Neural cell (in vitro differentiated cells): ENCODE measurements at regions not wholly inside any gene's neighbourhood (a gene's known extent, or its start where the extent isn't known, plus 50 kb on each side); places are given as distances from the start of the nearest gene placed in this dataset.

Source experiments
- CTCF ChIP-seq: fragments of 450-650 bp; IDR thresholded peaks from 2 replicates; pipeline ENCODE4 v1.5.1; 2014; ENCODE audit warnings: antibody characterized with exemption, mild to moderate bottlenecking, moderate library complexity; ENCODE audit not compliant: poor library complexity, severe bottlenecking
- EP300 ChIP-seq: fragments of 450-650 bp; conservative IDR thresholded peaks from 2 replicates; pipeline ENCODE4 v1.6.1; 2014; ENCODE audit warnings: antibody characterized with exemption, mild to moderate bottlenecking, moderate library complexity; ENCODE audit not compliant: poor library complexity, severe bottlenecking
- EZH2 ChIP-seq: fragments of 200-600, 300-800 bp; shearing (Covaris generic), sonication (generic); IDR thresholded peaks from 2 replicates; pipeline ENCODE4 v1.6.1; 2014; ENCODE audit warnings: antibody characterized with exemption, low read length, borderline replicate concordance, mild to moderate bottlenecking; ENCODE audit not compliant: insufficient read depth, poor library complexity, severe bottlenecking
- POLR2AphosphoS5 ChIP-seq: IDR thresholded peaks from 2 replicates; pipeline ENCODE4 v1.6.1; 2012
- REST ChIP-seq: IDR thresholded peaks from 2 replicates; pipeline ENCODE4 v1.6.1; 2012; ENCODE audit warnings: borderline replicate concordance
- SMC3 ChIP-seq: fragments of 450-650 bp; conservative IDR thresholded peaks from 2 replicates; pipeline ENCODE4 v1.6.1; 2014; ENCODE audit warnings: antibody characterized with exemption, mild to moderate bottlenecking, moderate library complexity; ENCODE audit not compliant: poor library complexity
- TAF1 ChIP-seq: IDR thresholded peaks from 2 replicates; pipeline ENCODE4 v1.6.1; 2012; ENCODE audit warnings: low read depth

- TF ChIP-seq REST (no peak), POLR2AphosphoS5 (no peak), TAF1 (no peak), CTCF (no peak), EZH2 (no peak), SMC3 (no peak), EP300 (no peak)
Observed at GRCh38 chr11:45089676-45090499, 56.6 kb upstream of the PRDM11 start.
